ENCODE measurements at regions not wholly inside any gene's neighbourhood (a gene's known extent, or its start where the extent isn't known, plus 50 kb on each side); places are given as distances from the start of the nearest gene placed in this dataset.

- H3K27me3 Mint-ChIP-seq = no peaks in the 10 kb centered on the region
- DNase-seq (no peak), ATAC-seq (no peak)
- no peaks in the 10 kb centered on the region for H3K36me3 Mint-ChIP-seq (ENCODE audit: low read depth)
- no peaks in the 10 kb centered on the region for H3K4me1 Mint-ChIP-seq (ENCODE audit: low read depth)
- intact Hi-C loops (cut with micrococcal nuclease) = no loop called here
- no peak overlapping the region for H3K4me3 Mint-ChIP-seq
- peaks cover 9% of the 10 kb centered on the region for H3K9me3 Mint-ChIP-seq
- ChIA-PET POLR2A (no interaction called here), CTCF (no interaction called here)
- H3K27ac Mint-ChIP-seq = no peak overlapping the region
- TF ChIP-seq, protein P1, sequence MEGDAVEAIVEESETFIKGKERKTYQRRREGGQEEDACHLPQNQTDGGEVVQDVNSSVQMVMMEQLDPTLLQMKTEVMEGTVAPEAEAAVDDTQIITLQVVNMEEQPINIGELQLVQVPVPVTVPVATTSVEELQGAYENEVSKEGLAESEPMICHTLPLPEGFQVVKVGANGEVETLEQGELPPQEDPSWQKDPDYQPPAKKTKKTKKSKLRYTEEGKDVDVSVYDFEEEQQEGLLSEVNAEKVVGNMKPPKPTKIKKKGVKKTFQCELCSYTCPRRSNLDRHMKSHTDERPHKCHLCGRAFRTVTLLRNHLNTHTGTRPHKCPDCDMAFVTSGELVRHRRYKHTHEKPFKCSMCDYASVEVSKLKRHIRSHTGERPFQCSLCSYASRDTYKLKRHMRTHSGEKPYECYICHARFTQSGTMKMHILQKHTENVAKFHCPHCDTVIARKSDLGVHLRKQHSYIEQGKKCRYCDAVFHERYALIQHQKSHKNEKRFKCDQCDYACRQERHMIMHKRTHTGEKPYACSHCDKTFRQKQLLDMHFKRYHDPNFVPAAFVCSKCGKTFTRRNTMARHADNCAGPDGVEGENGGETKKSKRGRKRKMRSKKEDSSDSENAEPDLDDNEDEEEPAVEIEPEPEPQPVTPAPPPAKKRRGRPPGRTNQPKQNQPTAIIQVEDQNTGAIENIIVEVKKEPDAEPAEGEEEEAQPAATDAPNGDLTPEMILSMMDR (IDR thresholded peaks at IDR 0.05) = no peak
Measured at GRCh38 chr11:38547462-38547861, 1949.4 kb upstream of the RAG2 start.

GRCh38 chr11:38543986-38544385 lies 1946.0 kb upstream of the RAG2 start:
- no peaks in the 10 kb centered on the region for H3K36me3 Mint-ChIP-seq (ENCODE audit: low read depth)
- no peaks in the 10 kb centered on the region for H3K27me3 Mint-ChIP-seq
- no peaks in the 10 kb centered on the region for H3K4me1 Mint-ChIP-seq (ENCODE audit: low read depth)
- DNase-seq (no peak), ATAC-seq (no peak)
- H3K9me3 Mint-ChIP-seq = peaks cover 5% of the 10 kb centered on the region
- TF ChIP-seq, protein P1 (IDR thresholded peaks at IDR 0.05) = no peak
- no peak overlapping the region for H3K27ac Mint-ChIP-seq
- ChIA-PET CTCF (no interaction called here), POLR2A (no interaction called here)
- intact Hi-C loops (cut with micrococcal nuclease) = no loop called here
- H3K4me3 Mint-ChIP-seq = no peak overlapping the region

DNA sequence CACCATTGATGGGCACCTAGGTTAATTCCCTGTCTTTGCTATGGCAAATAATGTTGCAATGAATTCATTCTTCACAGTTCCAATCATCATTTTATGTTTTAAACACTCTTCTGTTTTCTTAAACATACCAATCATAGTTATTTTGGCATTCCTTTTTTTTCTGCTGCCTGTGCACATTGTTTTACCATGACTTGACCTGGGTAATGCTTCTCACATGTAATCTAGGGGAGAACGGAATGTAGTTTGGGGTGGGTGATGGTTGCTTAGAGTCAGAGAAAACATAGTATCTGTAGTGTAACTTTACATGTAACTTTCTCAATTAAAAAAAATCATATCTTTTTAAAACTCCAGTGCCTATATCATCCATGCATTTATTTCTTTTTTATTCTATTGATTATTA lies 1945.3 kb upstream of the RAG2 start:
- H3K4me1 Mint-ChIP-seq (ENCODE audit: low read depth) = no peaks in the 10 kb centered on the region
- CTCF ChIA-PET = no interaction called here
- H3K9me3 Mint-ChIP-seq = peaks cover 5% of the 10 kb centered on the region
- no peak overlapping the region for H3K27ac Mint-ChIP-seq
- no peaks in the 10 kb centered on the region for H3K36me3 Mint-ChIP-seq (ENCODE audit: low read depth)
- H3K27me3 Mint-ChIP-seq = no peaks in the 10 kb centered on the region
- no peak overlapping the region for H3K4me3 Mint-ChIP-seq
- intact Hi-C loops (cut with micrococcal nuclease) = no loop called here
- ATAC-seq (no peak), DNase-seq (no peak)
- TF ChIP-seq, protein P1 (IDR thresholded peaks at IDR 0.05) = no peak
- POLR2A ChIA-PET = no interaction called here

GRCh38 chr11:38538866-38539680 lies 1941.0 kb upstream of the RAG2 start:
- Mint-ChIP-seq H3K27ac (no peak overlapping the region), H3K4me3 (no peak overlapping the region), H3K9me3 (peaks cover 11% of the 10 kb centered on the region), H3K36me3 (ENCODE audit: low read depth) (no peaks in the 10 kb centered on the region), H3K27me3 (no peaks in the 10 kb centered on the region), H3K4me1 (ENCODE audit: low read depth) (no peaks in the 10 kb centered on the region)
- DNase-seq (no peak), ATAC-seq (no peak)
- POLR2A ChIA-PET = no interaction called here
- intact Hi-C loops (cut with micrococcal nuclease) = no loop called here
- TF ChIP-seq, protein P1 (IDR thresholded peaks at IDR 0.05) = no peak
- CTCF ChIA-PET = no interaction called here

DNA sequence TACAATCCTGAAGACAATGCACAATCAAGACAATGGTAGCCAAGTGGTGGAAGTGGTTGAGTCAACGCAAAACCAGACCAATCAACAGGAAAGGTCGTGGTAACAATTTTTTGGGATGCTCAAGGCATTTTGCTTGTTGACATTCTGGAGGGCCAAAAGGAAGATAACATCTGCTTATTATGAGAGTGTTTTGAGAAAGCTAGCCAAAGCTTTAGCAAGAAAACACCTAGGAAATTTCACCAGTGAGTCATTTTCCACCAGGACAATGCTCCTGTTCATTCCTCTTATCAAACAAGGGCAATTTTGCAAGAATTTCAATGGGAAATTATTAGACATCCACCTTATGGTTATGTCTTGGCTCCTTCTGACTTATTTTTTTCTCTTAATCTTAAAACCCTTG lies 1932.2 kb upstream of the RAG2 start:
- TF ChIP-seq, protein P1 (IDR thresholded peaks at IDR 0.05) = no peak
- Mint-ChIP-seq H3K27ac (no peak overlapping the region), H3K27me3 (no peaks in the 10 kb centered on the region), H3K4me3 (no peak overlapping the region), H3K4me1 (ENCODE audit: low read depth) (no peaks in the 10 kb centered on the region), H3K36me3 (ENCODE audit: low read depth) (no peaks in the 10 kb centered on the region), H3K9me3 (peaks cover 16% of the 10 kb centered on the region)
- CTCF ChIA-PET = no interaction called here
- ATAC-seq (no peak), DNase-seq (no peak)
- POLR2A ChIA-PET = no interaction called here
- intact Hi-C loops (cut with micrococcal nuclease) = no loop called here

Data from activated CD8-positive, alpha-beta T cell treated with anti-CD3 and anti-CD28 coated beads for 36 hours (primary cell).